ENCODE measurements at regions not wholly inside any gene's neighbourhood (a gene's known extent, or its start where the extent isn't known, plus 50 kb on each side); places are given as distances from the start of the nearest gene placed in this dataset.

GRCh38 chr10:120981601-120982391, 130.6 kb downstream of the WDR11 start:
- in situ Hi-C loops (cut with HindIII; ENCODE audit: low pct_unique_long_range_greater_than_20kb, low sequenced_read_pairs): no loop called here
- DNase-seq (ENCODE audit: low read depth): peak; percentile 16

GRCh38 chr10:120982507-120982906, 131.3 kb downstream of the WDR11 start:
- in situ Hi-C loops (cut with HindIII; ENCODE audit: low pct_unique_long_range_greater_than_20kb, low sequenced_read_pairs): no loop called here
- DNase-seq (ENCODE audit: low read depth): no peak

GRCh38 chr10:120983721-120984120, 132.6 kb downstream of the WDR11 start:
- DNase-seq (ENCODE audit: low read depth): no peak
- in situ Hi-C loops (cut with HindIII; ENCODE audit: low pct_unique_long_range_greater_than_20kb, low sequenced_read_pairs): no loop called here

- in situ Hi-C loops (cut with HindIII; ENCODE audit: low pct_unique_long_range_greater_than_20kb, low sequenced_read_pairs): no loop called here
- no peak for DNase-seq (ENCODE audit: low read depth)
These were observed 133.1 kb downstream of the WDR11 start for GRCh38 chr10:120984221-120984620.

- in situ Hi-C loops (cut with HindIII; ENCODE audit: low pct_unique_long_range_greater_than_20kb, low sequenced_read_pairs): no loop called here
- DNase-seq (ENCODE audit: low read depth): no peak
These were observed 136.2 kb downstream of the WDR11 start for GRCh38 chr10:120987359-120987758.

GRCh38 chr10:120988751-120989150, 137.6 kb downstream of the WDR11 start:
- in situ Hi-C loops (cut with HindIII; ENCODE audit: low pct_unique_long_range_greater_than_20kb, low sequenced_read_pairs): no loop called here

GRCh38 chr10:120989279-120989678, 138.1 kb downstream of the WDR11 start:
- in situ Hi-C loops (cut with HindIII; ENCODE audit: low pct_unique_long_range_greater_than_20kb, low sequenced_read_pairs): no loop called here
- no peak for DNase-seq (ENCODE audit: low read depth)

More at GRCh38 chr10:120988751-120989150, 137.6 kb downstream of the WDR11 start:
- no peak for DNase-seq (ENCODE audit: low read depth)

GRCh38 chr10:120989996-120990598, 138.9 kb downstream of the WDR11 start:
- in situ Hi-C loops (cut with HindIII; ENCODE audit: low pct_unique_long_range_greater_than_20kb, low sequenced_read_pairs): no loop called here

GRCh38 chr10:120990831-120991230, 139.7 kb downstream of the WDR11 start:
- in situ Hi-C loops (cut with HindIII; ENCODE audit: low pct_unique_long_range_greater_than_20kb, low sequenced_read_pairs): no loop called here
- DNase-seq (ENCODE audit: low read depth): no peak

More at GRCh38 chr10:120989996-120990598, 138.9 kb downstream of the WDR11 start:
- no peak for DNase-seq (ENCODE audit: low read depth)

- in situ Hi-C loops (cut with HindIII; ENCODE audit: low pct_unique_long_range_greater_than_20kb, low sequenced_read_pairs): no loop called here
- DNase-seq (ENCODE audit: low read depth): no peak
These were observed 141.9 kb downstream of the WDR11 start for GRCh38 chr10:120993089-120993488.

GRCh38 chr10:120995768-120996167, 144.6 kb downstream of the WDR11 start:
- DNase-seq (ENCODE audit: low read depth): no peak

GRCh38 chr10:120996456-120997034, 145.4 kb downstream of the WDR11 start:
- no peak for DNase-seq (ENCODE audit: low read depth)
- in situ Hi-C loops (cut with HindIII; ENCODE audit: low pct_unique_long_range_greater_than_20kb, low sequenced_read_pairs): no loop called here

More at GRCh38 chr10:120995768-120996167, 144.6 kb downstream of the WDR11 start:
- in situ Hi-C loops (cut with HindIII; ENCODE audit: low pct_unique_long_range_greater_than_20kb, low sequenced_read_pairs): no loop called here

GRCh38 chr10:120997313-120997712, 146.2 kb downstream of the WDR11 start:
- no peak for DNase-seq (ENCODE audit: low read depth)
- in situ Hi-C loops (cut with HindIII; ENCODE audit: low pct_unique_long_range_greater_than_20kb, low sequenced_read_pairs): no loop called here

GRCh38 chr10:120997756-120998155, 146.6 kb downstream of the WDR11 start:
- in situ Hi-C loops (cut with HindIII; ENCODE audit: low pct_unique_long_range_greater_than_20kb, low sequenced_read_pairs): no loop called here
- no peak for DNase-seq (ENCODE audit: low read depth)

- in situ Hi-C loops (cut with HindIII; ENCODE audit: low pct_unique_long_range_greater_than_20kb, low sequenced_read_pairs): no loop called here
- no peak for DNase-seq (ENCODE audit: low read depth)
These were observed 147.1 kb downstream of the WDR11 start for GRCh38 chr10:120998251-120998650.

GRCh38 chr10:120998782-120999285, 147.7 kb downstream of the WDR11 start:
- in situ Hi-C loops (cut with HindIII; ENCODE audit: low pct_unique_long_range_greater_than_20kb, low sequenced_read_pairs): no loop called here
- no peak for DNase-seq (ENCODE audit: low read depth)

- no peak for DNase-seq (ENCODE audit: low read depth)
- in situ Hi-C loops (cut with HindIII; ENCODE audit: low pct_unique_long_range_greater_than_20kb, low sequenced_read_pairs): no loop called here
These were observed 148.7 kb downstream of the WDR11 start for GRCh38 chr10:120999868-121000267.

- in situ Hi-C loops (cut with HindIII; ENCODE audit: low pct_unique_long_range_greater_than_20kb, low sequenced_read_pairs): no loop called here
- DNase-seq (ENCODE audit: low read depth): no peak
These were observed 151.5 kb downstream of the WDR11 start for GRCh38 chr10:121002586-121003205.

Data from Caki2 (cell line).